ENCODE measurements at regions not wholly inside any gene's neighbourhood (a gene's known extent, or its start where the extent isn't known, plus 50 kb on each side); places are given as distances from the start of the nearest gene placed in this dataset.
"Not testable (repeated sequence)": the region's sequence is repeated elsewhere in the genome, so short reads cannot be mapped to it uniquely, and the experiment has no call there.

GRCh38 chr7:1348823-1349335, 110.4 kb downstream of the MICALL2 start:
- no peak for DNase-seq (ENCODE audit: low read depth)
- no peak for TF ChIP-seq CTCF (conservative IDR thresholded peaks at IDR 0.05; ENCODE audit: low read depth, low read length)
- H3K4me3 ChIP-seq (ENCODE audit: low read length), result no peak overlapping the region

GRCh38 chr7:1349351-1349761, 109.9 kb downstream of the MICALL2 start:
- TF ChIP-seq CTCF (conservative IDR thresholded peaks at IDR 0.05; ENCODE audit: low read depth, low read length), result no peak
- H3K4me3 ChIP-seq (ENCODE audit: low read length), result no peak overlapping the region
- DNase-seq (ENCODE audit: low read depth), result no peak

- H3K4me3 ChIP-seq (ENCODE audit: low read length), result no peak overlapping the region
- no peak for TF ChIP-seq CTCF (conservative IDR thresholded peaks at IDR 0.05; ENCODE audit: low read depth, low read length)
- no peak for DNase-seq (ENCODE audit: low read depth)
These were observed 107.2 kb downstream of the MICALL2 start for GRCh38 chr7:1351881-1352625.

GRCh38 chr7:1352656-1353271, 106.5 kb downstream of the MICALL2 start:
- no peak for DNase-seq (ENCODE audit: low read depth)
- no peak overlapping the region for H3K4me3 ChIP-seq (ENCODE audit: low read length)
- no peak for TF ChIP-seq CTCF (conservative IDR thresholded peaks at IDR 0.05; ENCODE audit: low read depth, low read length)

- TF ChIP-seq CTCF (conservative IDR thresholded peaks at IDR 0.05; ENCODE audit: low read depth, low read length), result no peak
- no peak for DNase-seq (ENCODE audit: low read depth)
- H3K4me3 ChIP-seq (ENCODE audit: low read length), result no peak overlapping the region
These were observed 104.4 kb downstream of the MICALL2 start for GRCh38 chr7:1354661-1355567.

- no peak for DNase-seq (ENCODE audit: low read depth)
- no peak for TF ChIP-seq CTCF (conservative IDR thresholded peaks at IDR 0.05; ENCODE audit: low read depth, low read length)
- H3K4me3 ChIP-seq (ENCODE audit: low read length), result no peak overlapping the region
These were observed 103.5 kb downstream of the MICALL2 start for GRCh38 chr7:1355568-1356340.

- DNase-seq (ENCODE audit: low read depth); H3K4me3 ChIP-seq (ENCODE audit: low read length): not testable (repeated sequence)
These were observed 102.4 kb downstream of the MICALL2 start for GRCh38 chr7:1356853-1357252.

- H3K4me3 ChIP-seq (ENCODE audit: low read length); DNase-seq (ENCODE audit: low read depth): not testable (repeated sequence)
These were observed 102.0 kb downstream of the MICALL2 start for GRCh38 chr7:1357260-1357600.
